OCI-LY7 (cell line): ENCODE measurements at regions not wholly inside any gene's neighbourhood (a gene's known extent, or its start where the extent isn't known, plus 50 kb on each side); places are given as distances from the start of the nearest gene placed in this dataset.
A peak's percentile ranks its signal among the peaks of the same experiment; 100 is the strongest.

Experiments
- BruUV-seq: library from RNA; stranded (reverse); fragments of 400-500 nt; replicated peaks from 2 replicates; lab custom pipeline; 2021; lab: Mats Ljungman, UMichigan
- CTCF ChIA-PET: fragments of 300-600 bp; sonication (Branson Sonifier 250); formaldehyde crosslinking; loops from one replicate; lab custom pipeline; 2022; ENCODE audit warnings: antibody characterized with exemption; ENCODE audit not compliant: unreplicated experiment; lab: Charles Lee
- POLR2A ChIA-PET: fragments of 300-600 bp; sonication (Branson Sonifier 250); formaldehyde crosslinking; loops from one replicate; lab custom pipeline; 2022; ENCODE audit warnings: antibody characterized with exemption; lab: Charles Lee
- DNase-seq: peaks from one replicate; pipeline ENCODE4 v3.0.0-alpha.2; 2015; ENCODE audit warnings: low spot score
- H2AFZ ChIP-seq: fragments of 200-600 bp; sonication (generic), shearing (Covaris generic); 2 replicates; pipeline ENCODE4 v1.6.1; 2014; ENCODE audit warnings: mild to moderate bottlenecking, antibody characterized with exemption, low read length, moderate library complexity
- H3K27ac ChIP-seq: fragments of 200-600 bp; sonication (generic); 2 replicates; pipeline ENCODE4 v1.5.1; 2014; ENCODE audit warnings: mixed run types, low read depth, mild to moderate bottlenecking, moderate library complexity, low read length, inconsistent platforms; ENCODE audit not compliant: poor library complexity, severe bottlenecking
- H3K36me3 ChIP-seq: fragments of 200-600 bp; sonication (generic); 2 replicates; pipeline ENCODE4 v1.6.1; 2014; ENCODE audit warnings: mild to moderate bottlenecking, antibody characterized with exemption, low read length, moderate library complexity, mixed read lengths; ENCODE audit not compliant: insufficient read depth
- H3K4me1 ChIP-seq: fragments of 200-600 bp; sonication (generic); 2 replicates; pipeline ENCODE4 v1.5.1; 2014; ENCODE audit warnings: mild to moderate bottlenecking, low read length; ENCODE audit not compliant: insufficient read depth, poor library complexity, severe bottlenecking
- H3K4me2 ChIP-seq: fragments of 200-600 bp; sonication (generic); 2 replicates; pipeline ENCODE4 v1.6.1; 2014; ENCODE audit warnings: mild to moderate bottlenecking, low read length
- H3K4me3 ChIP-seq: fragments of 200-600 bp; sonication (generic); 2 replicates; pipeline ENCODE4 v1.5.1; 2014; ENCODE audit warnings: mild to moderate bottlenecking, low read depth, low read length; ENCODE audit not compliant: poor library complexity, severe bottlenecking
- H3K79me2 ChIP-seq: fragments of 200-600 bp; sonication (generic); 2 replicates; pipeline ENCODE4 v1.6.1; 2016; ENCODE audit warnings: low read depth, mild to moderate bottlenecking, low read length, moderate library complexity, mixed read lengths; ENCODE audit not compliant: insufficient read depth
- H3K9me2 ChIP-seq: fragments of 200-600 bp; sonication (generic); 2 replicates; pipeline ENCODE4 v1.6.1; 2016; ENCODE audit warnings: mild to moderate bottlenecking, low read length, mixed read lengths; ENCODE audit not compliant: insufficient read depth
- H3K9me3 ChIP-seq: fragments of 200-600 bp; sonication (generic); 2 replicates; pipeline ENCODE4 v1.6.1; 2014; ENCODE audit warnings: mild to moderate bottlenecking, mixed run types, low read length, mixed read lengths
- H4K20me1 ChIP-seq: fragments of 200-600 bp; sonication (generic); 2 replicates; pipeline ENCODE4 v1.6.1; 2014; ENCODE audit warnings: mild to moderate bottlenecking, antibody characterized with exemption, low read length, moderate library complexity, mixed read lengths; ENCODE audit not compliant: insufficient read depth
- CTCF ChIP-seq: fragments of 200-600 bp; sonication (generic); conservative IDR thresholded peaks from 2 replicates; pipeline ENCODE4 v1.5.1; 2014; ENCODE audit warnings: mild to moderate bottlenecking, antibody characterized with exemption, low read length, moderate library complexity, mixed read lengths
- EZH2phosphoT487 ChIP-seq: fragments of 200-600 bp; sonication (generic); IDR thresholded peaks from 2 replicates; pipeline ENCODE4 v1.6.1; 2018; ENCODE audit warnings: low read depth, borderline replicate concordance, mild to moderate bottlenecking, mixed run types, antibody characterized with exemption, low read length, moderate library complexity, mixed read lengths
- intact Hi-C: fragments of 100-400 bp; cut with micrococcal nuclease; formaldehyde crosslinking; loops from one replicate; pipeline ENCODE4 v1.10.0; 2022; ENCODE audit not compliant: unreplicated experiment

GRCh38 chr6:6460416-6460815 lies 128.1 kb upstream of the LY86 start:
- peak overlapping the region; percentile 42; the same call in 1 of the 2 replicates for H2AFZ ChIP-seq
- intact Hi-C loops, result no loop called here
- H3K27ac ChIP-seq, result no peak overlapping the region
- peak overlapping the region; percentile 25 for H3K4me3 ChIP-seq
- no peak for TF ChIP-seq CTCF
- TF ChIP-seq EZH2phosphoT487, result no peak
- H3K79me2 ChIP-seq, result no peaks in the 10 kb centered on the region
- DNase-seq, result no peak
- H3K36me3 ChIP-seq, result no peaks in the 10 kb centered on the region; the same call in 1 of the 2 replicates
- no peaks in the 10 kb centered on the region for H4K20me1 ChIP-seq
- peak overlapping the region; percentile 60 for H3K4me2 ChIP-seq
- 0 out of 2 replicates have a peak, but pooled peaks cover 4% of the 10 kb centered on the region for H3K9me3 ChIP-seq
- H3K9me2 ChIP-seq, result no peaks in the 10 kb centered on the region
- BruUV-seq, result no TSS peak
- POLR2A ChIA-PET, result interaction anchor here (0.7 to 1.6 kb wide), 5 partner anchors 14 to 239 kb away, joined by 3 to 6 read pairs (median 3); no protein-coding TSS in a partner anchor
- H3K4me1 ChIP-seq, result peaks cover 18% of the 10 kb centered on the region
- CTCF ChIA-PET, result interaction anchor here (0.6 kb wide), 1 partner anchor 47 kb away, joined by 4 read pairs; no protein-coding TSS in a partner anchor

GRCh38 chr6:6461138-6461537 lies 127.4 kb upstream of the LY86 start:
- peak; percentile 53 for DNase-seq
- no TSS peak for BruUV-seq
- Histone ChIP-seq H3K9me2 (no peaks in the 10 kb centered on the region), H3K79me2 (no peaks in the 10 kb centered on the region), H2AFZ (peak overlapping the region; percentile 42; the same call in 1 of the 2 replicates), H3K4me1 (peaks cover 18% of the 10 kb centered on the region), H4K20me1 (no peaks in the 10 kb centered on the region), H3K9me3 (0 out of 2 replicates have a peak, but pooled peaks cover 4% of the 10 kb centered on the region), H3K36me3 (no peaks in the 10 kb centered on the region; the same call in 1 of the 2 replicates), H3K4me2 (peak overlapping the region; percentile 60), H3K4me3 (peak overlapping the region; percentile 25), H3K27ac (peak overlapping the region; percentile 13)
- ChIA-PET CTCF (no interaction called here), POLR2A (interaction anchor here (1.1 kb wide), 1 partner anchor 15 kb away, joined by 4 read pairs; no protein-coding TSS in a partner anchor)
- intact Hi-C loops, result no loop called here
- TF ChIP-seq CTCF, result no peak
- TF ChIP-seq EZH2phosphoT487, result no peak

- Histone ChIP-seq H3K4me3 (no peak overlapping the region), H3K4me1 (peaks cover 13% of the 10 kb centered on the region), H3K9me2 (no peaks in the 10 kb centered on the region), H4K20me1 (no peaks in the 10 kb centered on the region), H3K27ac (no peak overlapping the region), H3K4me2 (no peak overlapping the region), H3K79me2 (no peaks in the 10 kb centered on the region), H3K9me3 (no peaks in the 10 kb centered on the region), H3K36me3 (no peaks in the 10 kb centered on the region), H2AFZ (no peak overlapping the region)
- CTCF ChIA-PET, result no interaction called here
- TF ChIP-seq CTCF, result no peak
- no peak for TF ChIP-seq EZH2phosphoT487
- intact Hi-C loops, result loop anchor here (5.0 kb wide), 1 partner anchor 55 kb away; no protein-coding TSS in a partner anchor
- POLR2A ChIA-PET, result no interaction called here
- DNase-seq, result no peak
- no TSS peak for BruUV-seq
Observed at GRCh38 chr6:6466967-6467761, 121.4 kb upstream of the LY86 start.
